ENCODE measurements at regions not wholly inside any gene's neighbourhood (a gene's known extent, or its start where the extent isn't known, plus 50 kb on each side); places are given as distances from the start of the nearest gene placed in this dataset.

DNA sequence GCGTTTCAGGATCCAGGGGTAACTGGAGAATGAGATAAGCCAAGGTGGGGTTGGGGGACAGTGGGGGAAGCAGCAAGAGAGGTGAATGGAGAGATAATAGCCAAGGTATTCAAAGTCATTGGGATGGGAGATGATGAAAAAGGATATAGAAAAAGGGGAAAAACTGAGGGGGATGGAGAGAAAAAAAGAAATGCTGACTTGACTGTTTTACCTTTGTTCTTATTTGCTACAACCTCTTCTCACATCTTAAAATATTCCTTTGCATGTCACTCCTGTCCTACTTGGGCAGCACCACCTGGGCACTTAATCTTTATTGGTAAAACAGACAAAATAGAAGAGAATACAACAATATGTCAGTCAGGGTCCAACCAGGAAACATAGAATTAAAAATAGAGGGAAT lies 56.0 kb upstream of the FNDC3A start:
- H2AFZ ChIP-seq (ENCODE audit: low read depth, low read length) = no peak overlapping the region
- H3K36me3 ChIP-seq (ENCODE audit: insufficient read depth, low read length) = no peaks in the 10 kb centered on the region
- H3K27me3 ChIP-seq (ENCODE audit: insufficient read depth, low read length) = no peaks in the 10 kb centered on the region

DNA sequence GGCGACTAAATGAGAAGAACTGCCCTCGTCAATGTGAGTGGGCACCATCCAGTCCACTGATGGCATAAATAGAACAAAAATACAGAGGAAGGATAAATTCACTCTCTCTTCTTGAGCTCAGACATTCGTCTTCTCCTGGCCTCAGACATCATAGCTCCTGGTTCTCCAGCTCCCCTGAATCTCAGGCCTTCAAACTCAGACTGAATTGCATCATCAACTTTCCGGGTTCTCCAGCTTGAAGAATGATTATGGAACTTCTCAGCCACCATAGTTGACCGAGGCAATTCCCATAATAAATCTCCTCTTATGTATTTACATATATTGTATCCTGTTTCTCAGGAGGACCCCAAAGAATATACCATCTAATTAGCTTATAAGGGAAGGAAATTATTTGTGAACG lies 55.0 kb upstream of the FNDC3A start:
- no peak overlapping the region for H3K4me3 ChIP-seq (ENCODE audit: low read length)
- H3K27me3 ChIP-seq (ENCODE audit: insufficient read depth, low read length) = no peaks in the 10 kb centered on the region
- no peak overlapping the region for H2AFZ ChIP-seq (ENCODE audit: low read depth, low read length)
- no peaks in the 10 kb centered on the region for H3K36me3 ChIP-seq (ENCODE audit: insufficient read depth, low read length)
- H3K4me1 ChIP-seq (ENCODE audit: insufficient read depth, low read length) = no peaks in the 10 kb centered on the region
- peaks cover 2% of the 10 kb centered on the region for H3K9me3 ChIP-seq (ENCODE audit: low read length)

More for the DNA sequence above, 56.0 kb upstream of the FNDC3A start:
- no peaks in the 10 kb centered on the region for H3K4me1 ChIP-seq (ENCODE audit: insufficient read depth, low read length)
- no peak overlapping the region for H3K4me3 ChIP-seq (ENCODE audit: low read length)
- H3K9me3 ChIP-seq (ENCODE audit: low read length) = peaks cover 2% of the 10 kb centered on the region

DNA sequence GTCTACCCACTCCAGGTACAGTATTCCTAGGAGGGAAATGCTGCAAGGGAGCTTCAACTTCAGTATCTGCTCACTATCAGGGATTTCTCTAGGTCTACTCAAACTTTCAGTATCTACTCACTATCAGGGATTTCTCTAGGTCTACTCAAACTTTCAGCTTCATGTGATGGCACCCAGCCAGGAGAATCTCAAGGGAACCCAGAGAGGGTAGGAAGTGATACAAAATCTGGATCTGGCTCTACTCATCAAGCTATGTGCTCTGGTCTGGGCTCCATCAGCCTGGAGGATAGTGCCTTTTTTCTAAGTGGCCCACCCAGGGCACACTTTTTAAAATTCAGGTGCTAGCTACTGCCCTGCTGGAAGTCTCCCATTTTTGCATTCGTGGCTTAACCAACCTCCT lies 52.3 kb upstream of the FNDC3A start:
- no peaks in the 10 kb centered on the region for H3K4me1 ChIP-seq (ENCODE audit: insufficient read depth, low read length)
- H3K4me3 ChIP-seq (ENCODE audit: low read length) = no peak overlapping the region
- H3K36me3 ChIP-seq (ENCODE audit: insufficient read depth, low read length) = no peaks in the 10 kb centered on the region
- no peak overlapping the region for H2AFZ ChIP-seq (ENCODE audit: low read depth, low read length)
- H3K9me3 ChIP-seq (ENCODE audit: low read length) = no peaks in the 10 kb centered on the region
- no peaks in the 10 kb centered on the region for H3K27me3 ChIP-seq (ENCODE audit: insufficient read depth, low read length)

DNA sequence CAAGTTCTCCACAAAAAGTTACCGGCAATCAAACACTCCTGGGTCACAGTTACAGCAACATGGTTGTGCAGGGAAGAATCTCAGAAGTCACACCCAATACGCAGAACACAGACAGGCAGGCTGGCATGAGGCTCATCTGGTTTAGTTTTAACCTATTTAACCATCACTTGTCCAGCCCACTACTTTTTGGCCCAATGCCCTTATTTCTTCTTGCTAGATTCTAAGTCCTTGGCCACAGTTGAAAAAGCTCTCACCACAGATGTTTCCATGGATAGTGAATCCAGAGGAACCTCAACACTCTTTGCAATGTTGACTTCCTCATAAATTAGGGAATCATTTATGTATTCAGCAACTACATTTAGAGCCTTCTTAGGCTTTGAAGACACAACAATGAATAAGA lies 50.7 kb upstream of the FNDC3A start:
- no peaks in the 10 kb centered on the region for H3K9me3 ChIP-seq (ENCODE audit: low read length)
- no peak overlapping the region for H2AFZ ChIP-seq (ENCODE audit: low read depth, low read length)
- no peaks in the 10 kb centered on the region for H3K36me3 ChIP-seq (ENCODE audit: insufficient read depth, low read length)
- no peak overlapping the region for H3K4me3 ChIP-seq (ENCODE audit: low read length)
- no peaks in the 10 kb centered on the region for H3K4me1 ChIP-seq (ENCODE audit: insufficient read depth, low read length)
- no peaks in the 10 kb centered on the region for H3K27me3 ChIP-seq (ENCODE audit: insufficient read depth, low read length)

Data from neuron (in vitro differentiated cells).